T-helper 9 cell (primary cell): ENCODE measurements at regions not wholly inside any gene's neighbourhood (a gene's known extent, or its start where the extent isn't known, plus 50 kb on each side); places are given as distances from the start of the nearest gene placed in this dataset.

Experiments used
- DNase-seq: peaks from one replicate; pipeline ENCODE4 v3.0.0-alpha.2; 2020

- DNase-seq, result no peak
These were observed 52.1 kb downstream of the GSC start for GRCh38 chr14:94717808-94718207.

- DNase-seq, result no peak
These were observed 52.9 kb downstream of the GSC start for GRCh38 chr14:94716976-94717375.

- DNase-seq, result no peak
These were observed 56.8 kb downstream of the GSC start for GRCh38 chr14:94713115-94713514.

GRCh38 chr14:94710731-94711130 is 59.2 kb downstream of the GSC start:
- DNase-seq, result no peak

GRCh38 chr14:94707494-94707893 is 62.4 kb downstream of the GSC start:
- DNase-seq, result no peak

- no peak for DNase-seq
These were observed 63.8 kb downstream of the GSC start for GRCh38 chr14:94706133-94706532.

GRCh38 chr14:94702629-94703028 is 67.3 kb downstream of the GSC start:
- no peak for DNase-seq

GRCh38 chr14:94701861-94702370 is 68.0 kb downstream of the GSC start:
- DNase-seq, result no peak

- no peak for DNase-seq
These were observed 69.6 kb downstream of the GSC start for GRCh38 chr14:94700336-94700735.

- DNase-seq, result no peak
These were observed 70.1 kb downstream of the GSC start for GRCh38 chr14:94699831-94700230.

GRCh38 chr14:94697773-94698556 is 71.9 kb downstream of the GSC start:
- no peak for DNase-seq

GRCh38 chr14:94696518-94696917 is 73.4 kb downstream of the GSC start:
- no peak for DNase-seq

GRCh38 chr14:94695231-94695630 is 74.7 kb downstream of the GSC start:
- no peak for DNase-seq

GRCh38 chr14:94691660-94692034 is 78.3 kb downstream of the GSC start:
- DNase-seq, result no peak

- no peak for DNase-seq
These were observed 78.8 kb downstream of the GSC start for GRCh38 chr14:94690896-94691659.

GRCh38 chr14:94690486-94690885 is 78.3 kb downstream of the SERPINA3 start:
- DNase-seq, result no peak

GRCh38 chr14:94689985-94690400 is 77.8 kb downstream of the SERPINA3 start:
- no peak for DNase-seq

- peak; percentile 17 for DNase-seq
These were observed 77.2 kb downstream of the SERPINA3 start for GRCh38 chr14:94689218-94689984.

GRCh38 chr14:94686511-94687160 is 74.4 kb downstream of the SERPINA3 start:
- DNase-seq, result no peak

GRCh38 chr14:94685681-94686485 is 73.7 kb downstream of the SERPINA3 start:
- no peak for DNase-seq

- DNase-seq, result no peak
These were observed 73.0 kb downstream of the SERPINA3 start for GRCh38 chr14:94685166-94685581.

- no peak for DNase-seq
These were observed 70.5 kb downstream of the SERPINA3 start for GRCh38 chr14:94682736-94683135.
